ENCODE measurements at regions not wholly inside any gene's neighbourhood (a gene's known extent, or its start where the extent isn't known, plus 50 kb on each side); places are given as distances from the start of the nearest gene placed in this dataset.

GRCh38 chr12:111219440-111219839, 149.5 kb downstream of the PHETA1 start:
- Histone ChIP-seq H3K79me2 (replicated peaks; ENCODE audit: insufficient read depth) (no peaks in the 10 kb centered on the region), H3K4me3 (no peak overlapping the region), H3F3A (replicated peaks; ENCODE audit: low read depth) (no peaks in the 10 kb centered on the region), H2AFZ (no peak overlapping the region), H4K20me1 (replicated peaks; ENCODE audit: insufficient read depth) (no peaks in the 10 kb centered on the region; the same call in 1 of the 2 replicates), H3K27ac (ENCODE audit: low read depth) (no peak overlapping the region), H3K9me2 (ENCODE audit: insufficient read depth) (no peaks in the 10 kb centered on the region), H3K4me2 (no peak overlapping the region), H3K36me3 (ENCODE audit: insufficient read depth) (no peaks in the 10 kb centered on the region), H3K27me3 (ENCODE audit: insufficient read depth) (no peaks in the 10 kb centered on the region), H3K4me1 (ENCODE audit: insufficient read depth) (peaks cover 9% of the 10 kb centered on the region; the same call in 1 of the 2 replicates)
- Mint-ChIP-seq H3K9me3 (no peaks in the 10 kb centered on the region), H3K27ac (no peak overlapping the region), H3K36me3 (ENCODE audit: low read depth) (no peaks in the 10 kb centered on the region), H3K4me1 (peaks cover 25% of the 10 kb centered on the region), H3K4me3 (no peak overlapping the region), H3K27me3 (ENCODE audit: insufficient read depth, low read depth, poor library complexity) (peaks cover 3% of the 10 kb centered on the region)
- DNase-seq (ENCODE audit: low spot score): no peak
- TF ChIP-seq ETS1 (IDR thresholded peaks at IDR 0.05) (no peak), CTCF (conservative IDR thresholded peaks at IDR 0.05; ENCODE audit: low read depth in 2 of 2) (no peak), ZNF462 (CRISPR knock-in tag; IDR thresholded peaks at IDR 0.05) (no peak), POLR2AphosphoS5 (IDR thresholded peaks at IDR 0.05; ENCODE audit: low read depth) (no peak), STAT1 (IDR thresholded peaks at IDR 0.05; ENCODE audit: unreplicated experiment) (no peak), ZNF331 (CRISPR knock-in tag; IDR thresholded peaks at IDR 0.05; ENCODE audit: low read depth) (no peak), REST (IDR thresholded peaks at IDR 0.05; ENCODE audit: unreplicated experiment) (no peak), JUNB (IDR thresholded peaks at IDR 0.05; ENCODE audit: unreplicated experiment) (no peak), NANOG (IDR thresholded peaks at IDR 0.05; ENCODE audit: borderline replicate concordance) (no peak), CREB1 (CRISPR knock-in tag; IDR thresholded peaks at IDR 0.05; ENCODE audit: low read depth) (no peak), ZNF114 (CRISPR knock-in tag; IDR thresholded peaks at IDR 0.05) (no peak), EZH2 (IDR thresholded peaks at IDR 0.05; ENCODE audit: low read depth, unreplicated experiment) (no peak)
- no peak for ATAC-seq
